CD4-positive, alpha-beta T cell treated with Interleukin-1 beta for 1 hour (primary cell): ENCODE measurements at regions not wholly inside any gene's neighbourhood (a gene's known extent, or its start where the extent isn't known, plus 50 kb on each side); places are given as distances from the start of the nearest gene placed in this dataset.

Experiments used
- DNase-seq, 2 donors: peaks; one replicate each; pipeline ENCODE4 v3.0.0-alpha.2; 2020 to 2022

DNA sequence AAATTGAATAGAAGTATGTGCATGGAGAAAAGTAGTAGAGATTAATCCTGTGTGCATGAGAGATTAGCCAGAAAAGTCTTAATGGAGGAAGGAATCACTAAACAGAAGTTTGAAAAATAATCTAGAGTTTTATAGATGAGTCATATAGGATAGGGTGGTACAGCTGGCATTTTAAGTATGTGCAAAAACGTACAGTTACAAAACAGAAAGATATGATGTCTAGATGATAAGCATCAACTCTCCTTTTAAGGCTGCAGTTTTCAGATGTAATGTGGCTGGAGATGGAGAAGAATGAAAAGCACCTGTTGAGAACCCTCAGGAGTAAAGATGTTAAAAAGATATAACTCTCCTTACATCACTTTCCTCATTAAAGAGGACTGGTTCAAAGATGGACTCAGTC lies 271.3 kb downstream of the STK31 start:
- no peak for DNase-seq

DNA sequence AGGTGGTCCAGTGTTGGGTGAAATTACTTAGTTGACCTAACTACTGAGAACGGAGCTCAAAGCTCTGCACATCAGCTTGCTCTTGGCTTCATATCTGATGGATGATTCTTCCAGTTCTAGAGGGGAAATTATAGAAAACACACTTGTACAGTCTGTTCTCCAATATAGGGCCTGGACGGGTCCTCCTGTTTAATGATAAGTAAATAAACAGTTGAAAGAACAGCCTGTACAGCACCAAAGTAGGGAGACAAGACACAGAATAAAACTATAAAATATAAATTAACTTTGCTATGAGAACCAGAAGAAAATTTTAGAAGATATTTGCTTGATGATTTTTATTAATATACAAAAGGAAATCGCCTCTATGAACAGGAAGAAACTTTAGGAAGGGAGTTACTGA lies 271.7 kb downstream of the STK31 start:
- no peak for DNase-seq

DNA sequence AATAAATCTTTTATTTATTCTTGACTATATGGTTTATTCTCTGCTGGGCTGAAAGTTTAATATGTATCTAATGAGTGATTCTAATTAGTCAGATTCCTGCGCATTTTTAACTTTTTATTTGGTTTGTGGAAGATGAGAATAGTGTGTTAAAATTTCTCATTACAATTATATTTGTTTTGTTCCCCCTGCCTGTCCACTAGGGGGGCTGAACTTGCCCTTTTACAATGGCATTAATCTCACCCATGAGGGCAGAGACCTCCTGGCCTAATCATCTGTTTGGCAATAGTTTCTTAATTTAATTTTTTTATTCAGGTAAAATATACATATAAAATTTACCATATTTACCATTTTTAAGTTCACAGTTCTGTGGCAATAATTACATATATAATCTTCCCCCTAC lies 278.5 kb upstream of the NPY start:
- DNase-seq = no peak

DNA sequence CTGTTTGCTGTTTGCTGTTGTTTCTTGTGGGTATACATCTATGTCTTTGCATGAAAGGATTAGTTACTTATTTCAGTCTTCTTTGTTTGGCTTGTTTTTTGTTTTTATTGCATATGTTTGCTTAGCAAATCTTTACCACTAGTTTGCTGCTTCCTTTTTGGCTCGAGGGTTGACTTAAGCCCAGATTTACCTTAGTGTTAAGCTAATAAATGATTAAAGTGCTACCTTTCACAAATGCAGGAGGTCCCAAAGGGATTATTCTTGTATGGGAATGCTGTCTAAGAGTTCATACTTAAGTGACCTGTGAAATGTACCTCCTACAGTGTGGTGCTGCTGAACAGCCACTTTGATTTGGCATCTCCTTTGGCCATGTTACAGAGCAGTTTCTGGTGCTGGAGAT lies 273.5 kb upstream of the NPY start:
- DNase-seq = no peak

DNA sequence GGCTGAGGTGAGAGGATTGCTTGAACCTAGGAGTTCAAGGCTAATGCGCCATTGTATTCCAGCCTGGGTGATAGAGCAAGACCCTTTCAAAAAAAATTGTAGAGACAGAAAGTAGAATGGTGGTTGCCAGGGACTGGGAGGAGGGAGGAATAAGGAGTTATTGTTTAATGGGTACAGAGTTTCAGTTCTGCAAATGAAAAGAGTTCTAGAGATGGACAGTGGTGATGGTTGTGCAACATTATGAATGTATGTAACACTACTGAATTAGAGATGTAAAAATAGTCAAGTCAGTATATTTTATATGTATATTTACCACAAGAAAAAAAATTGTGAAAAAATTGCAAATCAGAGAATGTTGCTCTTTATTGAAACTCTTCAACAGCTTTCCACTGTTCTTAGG lies 266.5 kb upstream of the NPY start:
- DNase-seq = no peak

DNA sequence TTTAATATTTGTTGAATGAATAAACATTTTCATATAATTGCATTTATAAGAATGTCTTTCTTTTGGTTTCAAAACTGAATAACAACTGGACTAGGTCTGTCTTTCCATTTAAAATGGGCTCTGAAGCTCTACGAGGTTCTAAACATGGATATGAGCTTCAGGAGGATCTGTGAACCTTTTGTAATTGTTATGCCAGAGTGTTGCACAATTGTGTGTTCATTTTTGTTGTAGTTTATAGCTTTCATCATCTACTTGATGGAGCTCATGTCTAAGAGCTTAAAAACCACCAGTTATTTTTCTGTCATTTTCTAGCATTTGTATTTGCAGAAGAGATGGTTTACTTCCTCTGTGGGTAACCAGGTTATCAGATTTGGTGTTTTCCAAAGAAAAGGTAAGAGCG lies 265.7 kb upstream of the NPY start:
- no peak for DNase-seq

DNA sequence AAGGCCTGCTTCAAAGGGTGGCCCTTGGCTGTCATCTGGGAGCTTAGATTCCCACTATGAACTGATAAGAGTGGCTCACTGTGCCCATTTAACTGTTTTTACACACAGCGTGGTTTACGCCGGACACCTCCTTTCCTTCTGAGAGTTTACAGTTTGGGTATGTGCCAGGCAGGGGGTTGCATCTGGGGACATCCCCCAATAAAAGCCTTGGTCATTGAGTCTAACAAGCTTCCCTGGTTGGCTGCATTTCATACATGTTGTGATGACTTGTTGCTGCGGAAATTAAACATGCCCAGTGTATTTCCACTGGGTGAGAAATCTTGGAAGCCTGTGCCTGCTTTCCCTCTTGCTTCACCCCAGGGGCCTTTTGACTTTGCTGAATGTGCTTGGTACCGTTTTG lies 264.1 kb upstream of the NPY start:
- no peak for DNase-seq

DNA sequence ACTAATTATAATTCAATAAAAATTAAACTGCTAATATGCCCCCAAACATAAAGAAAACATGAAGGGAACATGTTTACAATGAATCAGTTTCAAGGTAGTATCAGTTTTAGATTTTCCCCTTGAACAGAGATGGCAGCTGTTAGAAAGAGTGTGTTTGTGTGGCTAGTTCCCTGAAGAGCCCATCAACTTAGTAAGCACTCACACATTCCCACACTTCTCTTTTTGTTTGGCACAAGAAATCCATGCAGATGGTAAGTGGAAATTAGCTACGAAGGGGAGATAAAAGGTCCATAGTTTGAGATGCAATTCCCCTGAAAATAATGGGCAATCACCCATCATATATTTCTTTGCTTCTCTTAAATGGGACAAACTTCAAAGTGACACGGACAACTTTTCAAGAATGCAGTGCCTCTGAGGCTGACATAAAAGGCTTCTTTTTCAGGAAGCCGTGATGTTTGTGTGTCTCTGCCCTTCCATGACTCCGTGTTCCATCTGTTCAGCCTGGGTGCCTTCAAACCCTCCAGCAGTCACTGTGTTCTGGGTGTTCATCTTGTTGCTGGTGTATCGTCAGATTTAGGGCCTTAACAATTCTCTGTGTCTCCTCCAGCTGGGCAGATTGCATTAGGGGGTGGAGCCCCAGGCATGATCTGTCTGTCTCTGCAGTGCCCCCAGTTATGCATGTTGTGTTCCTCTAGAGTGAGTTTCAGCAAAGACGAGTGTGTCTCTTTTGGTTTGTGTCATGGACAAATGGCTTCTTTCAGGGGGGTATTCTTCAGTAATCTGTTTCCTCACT lies 259.5 kb upstream of the NPY start:
- no peak for DNase-seq

DNA sequence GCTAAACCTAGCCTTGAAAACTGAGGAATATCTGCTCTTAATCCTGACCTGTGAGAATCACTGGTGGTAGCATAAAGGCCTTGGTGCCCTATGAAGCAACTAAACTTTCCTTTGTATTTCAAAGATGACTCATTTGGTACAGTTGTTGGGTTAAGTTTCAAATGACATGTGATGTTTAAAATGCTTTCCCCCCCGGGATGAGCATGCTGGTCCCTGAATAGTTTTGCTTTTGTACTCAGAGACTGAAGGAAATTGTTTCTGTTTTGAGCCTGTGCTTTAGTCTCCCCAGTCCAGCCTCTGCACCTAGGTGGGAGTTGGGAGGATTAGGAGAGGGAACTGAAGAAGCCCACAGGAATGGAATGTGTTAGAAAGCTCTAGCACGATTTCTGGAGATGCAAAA lies 258.9 kb upstream of the NPY start:
- no peak for DNase-seq

DNA sequence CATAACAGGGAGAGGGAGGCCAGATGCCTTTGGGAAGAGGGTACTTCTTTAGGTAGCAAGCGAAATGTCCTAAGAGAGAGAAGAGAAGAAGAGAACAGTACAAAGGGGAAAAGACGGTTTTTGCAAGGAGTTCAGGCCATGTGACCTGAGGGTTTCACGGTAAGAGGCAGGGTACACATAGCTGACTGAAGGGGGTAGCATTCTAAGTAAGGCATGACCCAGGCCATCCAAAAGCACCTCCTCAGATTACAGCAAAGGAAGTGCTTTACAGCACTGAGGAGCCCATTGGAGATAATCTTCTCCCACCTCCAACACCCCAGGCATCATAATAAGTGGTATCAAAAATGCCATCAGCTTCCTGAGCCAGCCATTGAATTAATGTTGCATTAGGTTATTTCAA lies 258.2 kb upstream of the NPY start:
- DNase-seq = no peak

DNA sequence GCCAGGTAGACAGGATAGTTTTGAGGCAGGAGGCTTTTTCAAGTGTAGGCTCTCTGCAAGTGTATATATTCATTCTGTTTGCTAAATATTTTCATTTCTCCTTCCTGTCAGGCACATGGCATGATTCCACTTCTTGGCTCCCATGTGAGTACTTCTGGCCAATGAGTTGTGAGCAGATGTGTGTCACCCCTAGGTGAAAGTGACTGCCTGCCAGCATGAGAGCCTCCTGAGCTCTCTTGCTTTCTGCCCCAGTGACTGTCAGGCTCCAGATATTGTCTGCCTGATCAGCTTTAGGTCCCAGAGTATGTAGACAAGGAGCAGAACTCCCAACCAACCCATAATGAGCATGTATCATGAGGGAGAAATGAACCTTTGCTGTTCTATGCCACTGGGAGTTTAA lies 257.6 kb upstream of the NPY start:
- DNase-seq = no peak

DNA sequence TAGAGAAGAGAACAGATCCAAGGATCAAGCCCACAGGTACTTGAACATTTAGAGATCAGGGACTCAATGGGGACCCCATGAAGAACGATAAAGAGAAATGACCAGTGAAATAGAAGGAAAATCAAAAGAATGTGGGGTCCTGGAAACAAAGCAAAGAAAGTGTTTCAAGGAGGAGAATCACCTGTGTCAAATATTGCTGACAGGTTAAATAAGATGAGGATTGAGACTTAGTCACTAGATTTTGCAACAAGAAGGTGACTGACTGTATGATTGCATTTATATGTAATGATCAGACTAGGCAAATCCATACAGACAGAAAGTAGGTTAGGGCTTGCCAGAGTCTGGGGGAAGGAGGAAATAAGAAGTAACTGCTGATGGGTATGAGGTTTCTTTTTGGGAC lies 254.9 kb upstream of the NPY start:
- no peak for DNase-seq

DNA sequence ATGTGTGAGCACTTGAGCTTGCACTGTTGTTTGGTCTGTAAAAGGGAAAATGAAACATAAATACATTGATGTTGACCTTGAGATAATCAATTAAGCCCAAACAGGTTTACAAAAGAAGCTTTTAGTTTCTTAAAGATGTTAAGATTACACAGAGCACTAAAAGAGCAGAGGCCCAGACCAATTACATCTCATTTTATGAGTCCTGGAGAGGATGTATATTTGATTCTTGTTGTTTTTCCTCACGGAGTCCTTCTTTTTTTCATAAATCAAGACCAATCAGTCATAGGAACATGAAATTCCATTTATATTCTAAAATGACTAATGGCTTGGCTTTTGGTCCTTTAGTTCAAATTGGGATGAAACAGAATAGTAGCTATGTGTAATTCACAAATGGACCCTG lies 249.7 kb upstream of the NPY start:
- DNase-seq = no peak

DNA sequence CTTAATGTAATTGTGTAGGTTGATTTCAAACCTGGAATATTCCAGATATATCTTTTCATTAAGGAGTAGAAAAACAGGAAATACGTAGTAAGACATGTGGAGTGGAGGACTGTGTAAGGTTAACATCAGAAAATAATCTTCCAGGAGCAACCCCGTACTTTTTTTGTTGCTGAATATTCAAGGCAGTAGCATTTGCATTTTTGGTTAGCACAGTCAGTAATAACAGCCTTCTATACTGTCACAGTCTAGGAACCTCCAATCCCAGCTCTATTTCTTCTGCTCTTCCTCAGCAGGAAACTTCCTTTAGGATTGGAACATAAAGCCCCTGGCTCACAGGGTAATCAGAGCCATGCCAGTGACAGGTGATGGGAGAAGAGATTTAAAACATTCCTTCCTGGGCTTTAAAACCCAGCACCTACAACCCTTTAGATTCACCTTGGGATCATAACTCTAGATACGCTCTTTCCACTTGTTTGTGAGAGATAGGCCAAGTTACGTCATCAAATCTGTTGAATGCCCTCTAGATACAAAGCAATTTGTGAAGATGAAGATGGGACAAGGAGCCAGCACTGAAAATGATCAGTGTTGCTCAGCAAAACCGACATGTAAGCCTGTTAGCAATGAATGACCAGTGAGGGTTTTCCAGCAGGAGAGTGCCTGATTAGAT lies 248.5 kb upstream of the NPY start:
- DNase-seq = no peak

DNA sequence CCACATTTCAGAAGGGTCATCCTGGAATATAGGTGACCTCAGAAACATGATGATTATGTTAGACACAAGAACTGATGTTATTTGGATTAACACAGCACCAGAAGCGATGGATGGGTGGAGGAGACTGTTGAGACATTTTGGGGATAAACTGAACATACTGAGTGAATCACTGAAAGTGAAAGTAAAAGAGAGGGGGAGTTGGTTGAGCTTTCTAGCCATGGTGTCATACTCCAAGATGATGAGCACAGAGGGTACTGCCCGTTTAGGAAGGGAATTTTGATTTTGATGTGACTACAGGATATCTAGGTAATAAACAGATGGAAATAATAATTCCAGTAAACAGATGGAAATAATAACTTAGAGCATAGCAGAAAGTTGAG lies 248.0 kb upstream of the NPY start:
- no peak for DNase-seq

DNA sequence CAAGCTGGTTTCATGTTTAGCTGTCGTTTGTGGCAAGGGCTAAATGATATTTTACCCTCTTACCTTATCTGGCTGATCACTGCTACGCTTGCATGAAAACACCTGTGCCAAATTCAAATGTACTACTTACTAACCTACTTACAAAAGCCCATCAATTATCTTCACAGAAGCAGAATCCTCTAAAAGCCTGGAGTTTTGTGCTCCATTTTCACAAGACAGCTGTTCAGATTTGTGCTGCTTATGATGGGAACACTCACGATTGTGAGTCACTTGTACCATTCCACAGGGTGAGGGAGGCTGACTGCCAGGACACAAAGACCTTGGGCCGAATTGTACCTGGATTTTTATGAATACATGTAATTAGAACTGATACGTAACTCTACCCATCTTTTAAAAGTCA lies 245.0 kb upstream of the NPY start:
- DNase-seq = no peak

DNA sequence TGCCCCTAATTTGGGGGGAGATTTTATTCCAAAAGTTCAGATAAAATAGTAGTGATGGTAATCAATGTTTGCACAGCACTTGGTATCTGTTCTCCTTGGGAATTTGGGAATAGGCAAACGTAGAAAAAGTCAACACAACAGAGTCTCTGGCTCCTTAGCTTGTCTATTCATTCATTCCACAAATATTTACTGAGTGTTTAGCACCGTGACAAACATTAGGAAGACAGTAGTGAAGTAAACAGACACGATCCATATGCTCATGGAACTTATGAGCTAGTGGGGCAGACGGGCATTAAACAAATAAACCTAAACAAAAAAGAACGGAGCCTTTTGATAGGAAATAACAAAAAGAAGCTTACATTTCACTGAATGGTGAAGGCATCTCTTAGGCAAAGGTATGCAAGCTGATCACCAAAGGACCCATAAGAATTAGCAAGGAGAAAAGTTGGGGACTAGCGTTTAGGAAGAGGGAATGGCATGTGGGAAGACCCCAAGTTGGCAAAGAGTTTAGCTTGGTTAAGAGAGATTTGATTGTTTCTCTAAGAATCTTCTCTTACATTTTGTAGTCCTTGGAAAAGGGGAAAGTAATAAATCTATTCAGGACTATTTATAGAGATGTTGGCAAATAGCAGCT lies 243.9 kb upstream of the NPY start:
- DNase-seq = no peak

DNA sequence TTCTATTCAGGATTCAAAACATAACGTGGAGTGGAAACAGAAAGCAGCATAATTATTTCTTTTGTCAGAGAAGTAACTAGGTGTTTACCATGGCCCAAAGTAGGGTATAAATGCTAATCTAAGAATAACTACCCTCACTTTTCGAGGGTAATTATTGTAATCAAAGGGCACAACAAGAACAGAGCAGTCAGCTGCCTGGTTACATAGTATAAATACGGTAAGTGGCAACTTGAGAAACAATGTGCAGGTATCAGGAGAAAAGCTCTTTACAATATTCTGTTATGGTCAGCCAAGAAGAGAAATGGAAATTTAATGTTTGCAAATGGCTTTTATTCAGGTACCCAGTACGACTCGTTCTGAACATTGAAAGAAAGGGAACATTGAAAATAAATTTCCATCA lies 242.0 kb upstream of the NPY start:
- no peak for DNase-seq

DNA sequence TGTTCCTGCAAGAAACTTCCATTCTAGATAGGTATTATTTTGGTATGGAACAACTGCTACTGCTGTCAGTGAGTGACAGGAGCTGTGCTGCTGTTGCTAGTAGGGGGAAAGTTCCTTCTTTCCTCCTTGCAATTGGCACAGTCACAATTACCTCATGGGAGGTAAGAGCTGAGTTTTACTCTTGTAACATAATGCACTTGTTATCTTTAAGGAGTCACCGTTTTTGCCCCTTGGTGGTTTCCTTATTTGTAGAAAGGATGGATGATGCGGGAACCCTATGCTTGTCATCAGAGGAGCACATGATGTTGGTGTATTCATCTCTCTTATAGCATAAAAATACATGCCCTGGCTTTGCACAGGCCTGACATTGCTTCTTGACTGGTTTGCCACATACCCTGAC lies 234.7 kb upstream of the NPY start:
- no peak for DNase-seq

DNA sequence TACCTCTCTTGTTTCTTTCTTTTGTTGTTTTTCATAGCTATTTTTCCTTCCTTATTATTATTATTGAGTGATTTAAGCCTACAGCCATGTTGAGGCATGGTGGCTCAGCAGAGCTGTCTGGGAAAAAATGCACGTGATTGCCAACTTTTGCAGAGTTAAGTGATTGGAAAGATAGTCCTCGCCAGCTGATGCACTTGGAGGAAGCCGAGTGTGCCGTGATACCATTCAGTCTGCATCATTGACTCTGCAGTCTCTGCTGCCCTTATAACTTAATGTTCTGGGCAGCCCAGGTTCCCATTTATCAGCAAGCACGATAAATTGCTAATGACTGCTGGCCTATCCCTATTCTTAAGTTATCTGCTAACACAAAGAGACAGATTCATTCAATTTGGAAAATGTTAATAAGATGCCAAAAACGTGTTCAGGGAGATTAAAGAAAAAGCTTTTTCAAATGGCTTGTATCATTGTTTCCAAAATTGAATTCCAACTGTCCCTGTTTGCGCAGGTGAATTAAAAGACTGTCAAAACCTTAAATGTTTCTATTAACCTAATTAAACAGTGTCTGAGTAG lies 232.9 kb upstream of the NPY start:
- DNase-seq = no peak

DNA sequence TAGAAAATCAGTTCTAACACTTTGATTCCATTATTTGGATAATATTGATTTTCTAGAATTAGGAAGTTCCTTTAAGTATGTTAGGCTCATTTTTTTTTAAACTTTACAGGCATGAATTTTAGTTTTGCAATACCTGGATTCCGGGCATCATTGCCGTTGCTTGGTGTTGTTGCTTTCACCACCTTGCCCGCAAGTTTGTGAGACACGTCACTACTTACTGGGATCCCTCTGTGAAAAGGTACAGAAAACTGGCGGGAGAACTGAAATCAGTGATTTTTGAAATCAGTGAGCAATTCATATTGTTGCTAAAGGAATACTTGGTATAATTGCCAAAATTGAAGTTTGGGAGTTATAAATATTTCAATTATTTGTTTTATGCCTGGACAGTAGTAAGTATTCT lies 232.3 kb upstream of the NPY start:
- no peak for DNase-seq

DNA sequence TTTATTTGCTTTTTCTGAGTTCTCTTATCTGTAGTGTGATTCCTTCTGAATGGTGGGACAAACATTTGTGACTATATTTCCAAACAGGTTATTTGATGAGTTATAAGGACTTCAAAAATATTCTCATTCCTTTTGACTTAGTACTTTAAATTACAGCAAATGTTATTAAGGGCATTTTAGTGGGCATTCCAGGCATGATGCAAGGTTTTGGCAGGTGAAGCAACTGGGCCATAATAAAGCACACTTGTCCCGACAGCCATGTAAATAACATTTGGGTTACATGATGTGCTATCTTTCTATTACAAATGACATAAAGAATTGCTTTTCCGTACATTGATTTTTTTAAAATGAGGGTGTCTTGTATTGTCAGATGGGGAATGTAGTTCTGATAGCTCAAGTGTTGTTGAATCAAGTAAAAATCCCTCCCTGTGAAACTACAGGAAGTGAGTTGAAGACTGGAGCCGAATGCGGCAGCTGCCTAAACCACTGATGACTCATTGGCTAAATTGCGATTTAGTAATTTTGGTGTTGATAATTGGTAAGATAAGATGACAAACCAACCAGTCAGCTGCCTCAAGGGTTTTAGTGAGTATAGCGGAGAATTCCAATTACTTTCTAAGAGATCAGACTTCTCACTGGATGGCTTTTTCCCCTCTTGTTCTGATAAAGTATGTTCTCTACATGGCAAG lies 231.3 kb upstream of the NPY start:
- DNase-seq = no peak

DNA sequence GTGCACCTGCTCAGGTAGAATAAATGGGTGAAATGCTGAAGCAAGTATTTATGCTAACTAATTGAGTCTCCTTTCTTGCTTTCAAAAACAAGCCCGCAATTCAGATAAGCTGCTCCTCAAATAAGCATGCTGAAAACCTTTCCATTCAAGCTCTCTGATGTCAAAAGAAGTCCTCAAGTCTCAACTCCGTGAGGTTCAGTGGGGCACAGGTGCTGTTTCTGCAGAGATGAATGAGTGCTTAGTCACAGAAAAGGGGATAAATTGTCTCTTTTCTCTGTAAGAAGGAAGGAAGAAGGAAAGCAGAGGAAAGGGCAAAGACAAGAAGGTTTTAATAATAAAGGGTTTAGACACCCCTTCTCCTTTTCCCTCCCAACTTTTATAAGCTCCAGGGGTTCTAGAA lies 229.8 kb upstream of the NPY start:
- DNase-seq = no peak

DNA sequence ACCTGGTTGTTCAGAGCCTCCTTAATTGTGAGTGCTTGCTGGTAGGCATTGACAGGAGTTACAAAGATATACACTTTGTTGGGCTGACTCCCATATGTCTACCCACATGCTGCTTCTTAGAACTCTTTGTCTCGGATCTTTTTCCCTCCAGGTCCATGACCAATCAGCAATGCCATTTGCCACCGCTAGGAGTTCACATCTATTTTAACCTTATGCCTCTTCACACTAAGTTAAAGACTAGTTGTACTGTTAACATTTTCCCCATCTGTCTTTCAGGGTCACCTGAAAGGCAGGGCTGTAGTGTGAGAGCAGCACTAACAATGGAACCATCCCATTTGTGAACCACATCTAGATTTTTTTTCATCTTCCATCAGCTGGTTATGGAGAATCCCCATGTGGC lies 226.7 kb upstream of the NPY start:
- DNase-seq = no peak
